ENCODE measurements at regions not wholly inside any gene's neighbourhood (a gene's known extent, or its start where the extent isn't known, plus 50 kb on each side); places are given as distances from the start of the nearest gene placed in this dataset.

DNA sequence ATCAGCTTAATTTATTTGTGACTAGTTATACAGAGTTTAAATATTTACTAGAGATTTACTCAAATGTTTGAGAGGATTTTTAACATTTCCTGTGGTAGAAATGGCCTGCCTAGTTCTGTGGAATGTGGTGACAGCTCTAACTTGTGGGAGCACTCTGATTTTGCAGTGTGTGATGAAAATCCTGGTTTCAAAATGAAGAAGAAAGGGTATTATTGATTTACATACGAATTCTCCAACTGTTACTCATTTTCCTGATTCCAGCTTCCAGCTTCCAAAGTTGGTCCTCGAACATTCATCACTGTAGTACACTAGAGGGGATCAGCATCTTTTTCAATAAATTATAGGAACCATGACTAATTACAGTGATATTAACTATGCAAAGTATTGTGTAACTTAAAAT, 462.7 kb upstream of the PKN2 start:
- TF ChIP-seq, protein P1, sequence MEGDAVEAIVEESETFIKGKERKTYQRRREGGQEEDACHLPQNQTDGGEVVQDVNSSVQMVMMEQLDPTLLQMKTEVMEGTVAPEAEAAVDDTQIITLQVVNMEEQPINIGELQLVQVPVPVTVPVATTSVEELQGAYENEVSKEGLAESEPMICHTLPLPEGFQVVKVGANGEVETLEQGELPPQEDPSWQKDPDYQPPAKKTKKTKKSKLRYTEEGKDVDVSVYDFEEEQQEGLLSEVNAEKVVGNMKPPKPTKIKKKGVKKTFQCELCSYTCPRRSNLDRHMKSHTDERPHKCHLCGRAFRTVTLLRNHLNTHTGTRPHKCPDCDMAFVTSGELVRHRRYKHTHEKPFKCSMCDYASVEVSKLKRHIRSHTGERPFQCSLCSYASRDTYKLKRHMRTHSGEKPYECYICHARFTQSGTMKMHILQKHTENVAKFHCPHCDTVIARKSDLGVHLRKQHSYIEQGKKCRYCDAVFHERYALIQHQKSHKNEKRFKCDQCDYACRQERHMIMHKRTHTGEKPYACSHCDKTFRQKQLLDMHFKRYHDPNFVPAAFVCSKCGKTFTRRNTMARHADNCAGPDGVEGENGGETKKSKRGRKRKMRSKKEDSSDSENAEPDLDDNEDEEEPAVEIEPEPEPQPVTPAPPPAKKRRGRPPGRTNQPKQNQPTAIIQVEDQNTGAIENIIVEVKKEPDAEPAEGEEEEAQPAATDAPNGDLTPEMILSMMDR (IDR thresholded peaks at IDR 0.05) = no peak
- no peak for TF ChIP-seq POLR2A (IDR thresholded peaks at IDR 0.05)

Data from lower leg skin (tissue), 3 donors.